ENCODE measurements at regions not wholly inside any gene's neighbourhood (a gene's known extent, or its start where the extent isn't known, plus 50 kb on each side); places are given as distances from the start of the nearest gene placed in this dataset.

- TF ChIP-seq PATZ1 (CRISPR knock-in tag; IDR thresholded peaks at IDR 0.05; ENCODE audit: borderline replicate concordance) (no peak), RARB (CRISPR knock-in tag; IDR thresholded peaks at IDR 0.05) (no peak), CREB5 (CRISPR knock-in tag; IDR thresholded peaks at IDR 0.05; ENCODE audit: low read depth) (no peak), BACH2 (CRISPR knock-in tag; IDR thresholded peaks at IDR 0.05; ENCODE audit: borderline replicate concordance) (no peak), CSDC2 (CRISPR knock-in tag; IDR thresholded peaks at IDR 0.05) (no peak), ARNTL (CRISPR knock-in tag; IDR thresholded peaks at IDR 0.05; ENCODE audit: borderline replicate concordance, low read depth) (no peak), ZFP3 (CRISPR knock-in tag; IDR thresholded peaks at IDR 0.05) (no peak), SNAI2 (CRISPR knock-in tag; IDR thresholded peaks at IDR 0.05) (no peak), ESRRG (CRISPR knock-in tag; IDR thresholded peaks at IDR 0.05) (no peak), CSRNP3 (CRISPR knock-in tag; IDR thresholded peaks at IDR 0.05) (no peak), ZFP30 (CRISPR knock-in tag; IDR thresholded peaks at IDR 0.05) (no peak), ZNF565 (CRISPR knock-in tag; conservative IDR thresholded peaks at IDR 0.05; ENCODE audit: low read depth) (no peak), POU6F1 (CRISPR knock-in tag; IDR thresholded peaks at IDR 0.05; ENCODE audit: borderline replicate concordance, low read depth) (no peak), TOX (CRISPR knock-in tag; IDR thresholded peaks at IDR 0.05; ENCODE audit: borderline replicate concordance) (no peak)
Observed at GRCh38 chr6:137967689-137968454, 100.8 kb downstream of the TNFAIP3 start.
